NCI-H2171 (cell line): ENCODE measurements at regions not wholly inside any gene's neighbourhood (a gene's known extent, or its start where the extent isn't known, plus 50 kb on each side); places are given as distances from the start of the nearest gene placed in this dataset.

Source experiments
- DNase-seq: peaks from one replicate; lab custom pipeline; 2025; lab: John Stamatoyannopoulos, UW

GRCh38 chr15:70426096-70426821 is 328.5 kb upstream of the TLE3 start:
- no peak for DNase-seq

- DNase-seq, result no peak
Observed at GRCh38 chr15:70424937-70425411, 327.3 kb upstream of the TLE3 start.

- DNase-seq, result no peak
Observed at GRCh38 chr15:70423267-70423666, 325.6 kb upstream of the TLE3 start.

- DNase-seq, result no peak
Observed at GRCh38 chr15:70422342-70422741, 324.6 kb upstream of the TLE3 start.

DNA sequence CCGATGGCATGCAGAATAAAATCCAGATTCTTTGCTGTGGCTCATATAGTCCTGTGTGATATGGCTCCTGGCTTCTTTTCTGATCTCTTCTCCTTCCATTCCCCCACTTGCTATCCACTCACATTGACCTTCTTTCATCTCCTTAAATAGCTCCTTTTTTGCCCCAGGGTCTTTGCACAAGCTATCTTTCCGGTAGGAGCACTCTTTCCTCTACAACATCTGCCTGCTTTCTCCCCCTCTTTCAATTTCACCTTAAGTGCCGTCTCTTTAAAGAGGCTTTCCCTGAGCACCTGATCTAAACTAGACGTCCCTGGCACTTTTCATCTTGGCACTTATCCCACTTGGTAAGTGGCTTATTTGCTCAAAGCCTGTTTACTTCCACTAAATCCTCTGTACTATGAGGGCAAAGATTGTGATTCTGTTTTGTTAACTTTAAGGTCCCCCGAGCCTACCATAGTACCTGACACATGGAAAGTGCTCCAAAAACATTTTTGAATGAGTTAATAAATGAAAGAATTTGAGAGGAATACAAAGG is 323.3 kb upstream of the TLE3 start:
- peak; percentile 58 for DNase-seq

GRCh38 chr15:70420086-70420947 is 322.6 kb upstream of the TLE3 start:
- no peak for DNase-seq

- DNase-seq, result no peak
Observed at GRCh38 chr15:70418943-70419342, 321.2 kb upstream of the TLE3 start.

GRCh38 chr15:70417535-70417934 is 319.8 kb upstream of the TLE3 start:
- DNase-seq, result no peak

DNA sequence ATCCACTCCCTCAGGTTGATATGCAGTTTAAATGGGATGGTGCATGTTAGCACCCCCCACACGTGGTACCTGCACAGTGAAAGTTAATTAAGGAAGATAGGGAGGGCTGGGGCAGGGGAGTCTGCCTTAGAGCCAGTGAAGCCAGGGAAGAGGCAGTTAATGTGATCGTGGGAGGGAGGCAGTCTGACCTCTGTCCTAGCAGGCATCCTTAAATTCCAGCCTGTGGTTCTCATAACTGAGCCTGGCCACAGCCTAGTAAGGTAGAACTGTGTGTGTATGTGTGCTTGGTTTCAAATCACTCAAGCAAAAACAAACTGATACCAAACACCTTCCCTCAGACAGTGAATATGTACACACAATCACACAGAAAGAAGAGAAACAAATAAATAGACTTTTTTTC is 319.1 kb upstream of the TLE3 start:
- no peak for DNase-seq

DNA sequence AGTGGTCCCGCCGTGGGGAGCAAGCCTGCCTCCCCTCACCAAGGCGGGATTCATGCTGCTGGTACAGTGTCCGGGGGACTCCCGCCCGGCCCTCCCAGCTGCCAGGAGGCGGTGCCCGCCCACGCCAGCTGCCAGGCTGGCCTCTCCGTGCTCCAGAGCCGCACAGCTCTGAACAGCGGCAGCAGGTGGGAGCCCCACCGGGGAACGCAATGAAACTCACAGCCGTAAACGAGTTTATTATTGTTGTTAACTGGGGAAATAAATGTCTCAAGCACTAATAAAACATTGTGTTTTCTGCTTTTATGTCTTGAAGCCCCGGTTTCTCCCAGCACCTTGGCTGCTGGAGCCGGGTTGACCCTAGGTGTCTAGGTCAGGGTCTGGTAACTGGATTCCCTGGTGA is 317.7 kb upstream of the TLE3 start:
- DNase-seq, result peak; percentile 64

DNA sequence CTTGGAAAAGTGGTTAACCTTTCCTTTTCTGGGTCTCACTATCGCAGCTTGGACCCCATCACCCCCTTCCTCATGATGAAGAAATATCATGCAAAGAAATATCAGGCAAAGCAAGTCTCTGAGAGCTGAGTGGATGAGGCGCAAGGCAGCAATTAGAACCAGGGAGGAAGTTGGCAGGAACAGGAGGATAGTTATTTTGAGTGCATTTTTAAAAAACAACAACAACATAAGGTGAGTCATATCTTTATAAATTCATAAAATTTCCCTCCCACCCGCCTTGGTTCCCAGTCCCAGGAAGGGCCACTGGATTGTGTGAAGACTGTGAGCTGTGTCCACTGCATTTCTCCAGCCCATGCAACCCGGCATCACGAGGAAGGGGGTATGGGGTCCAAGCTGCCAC is 316.9 kb upstream of the TLE3 start:
- DNase-seq, result no peak

DNA sequence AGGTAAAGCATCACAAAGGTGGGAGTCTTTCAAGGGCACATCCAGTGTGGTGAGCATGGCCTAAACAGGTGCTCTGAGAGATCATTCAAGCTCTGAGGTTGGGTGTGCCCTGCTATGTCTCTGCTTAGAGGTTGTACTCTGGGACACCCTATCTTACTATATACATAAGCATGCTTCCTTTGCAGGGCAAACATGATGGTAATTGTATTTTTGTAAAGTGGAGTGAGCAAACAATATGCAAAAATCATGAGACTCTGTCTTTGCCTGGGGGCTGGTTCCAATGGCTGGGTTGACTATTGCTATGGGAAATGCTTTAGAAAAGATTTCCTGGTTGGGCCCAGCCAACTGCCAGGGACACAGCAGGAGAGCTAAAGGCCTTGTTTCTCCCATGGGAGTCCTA is 315.1 kb upstream of the TLE3 start:
- no peak for DNase-seq

GRCh38 chr15:70411143-70411863 is 313.6 kb upstream of the TLE3 start:
- no peak for DNase-seq

GRCh38 chr15:70410371-70410985 is 312.8 kb upstream of the TLE3 start:
- DNase-seq, result no peak

- no peak for DNase-seq
Observed at GRCh38 chr15:70409388-70409787, 311.7 kb upstream of the TLE3 start.

DNA sequence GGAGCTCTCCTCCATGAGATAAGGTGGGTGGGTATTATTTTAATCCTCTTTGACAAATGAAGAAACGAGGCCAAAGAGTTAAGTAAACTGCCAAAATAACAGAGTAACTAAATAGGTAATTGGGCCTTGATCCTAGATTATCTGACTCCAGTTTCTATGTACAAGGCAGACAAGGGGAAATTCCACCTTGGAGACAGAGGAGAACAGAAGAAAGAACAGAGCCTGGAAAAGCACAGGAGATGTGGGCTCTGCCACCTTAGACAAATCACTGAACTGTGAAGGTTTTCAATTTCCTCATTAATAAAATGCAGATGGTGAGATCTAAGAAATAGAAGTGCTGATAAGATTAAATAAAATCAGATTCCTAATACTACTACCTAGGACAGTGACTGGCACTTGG is 310.2 kb upstream of the TLE3 start:
- DNase-seq, result no peak

DNA sequence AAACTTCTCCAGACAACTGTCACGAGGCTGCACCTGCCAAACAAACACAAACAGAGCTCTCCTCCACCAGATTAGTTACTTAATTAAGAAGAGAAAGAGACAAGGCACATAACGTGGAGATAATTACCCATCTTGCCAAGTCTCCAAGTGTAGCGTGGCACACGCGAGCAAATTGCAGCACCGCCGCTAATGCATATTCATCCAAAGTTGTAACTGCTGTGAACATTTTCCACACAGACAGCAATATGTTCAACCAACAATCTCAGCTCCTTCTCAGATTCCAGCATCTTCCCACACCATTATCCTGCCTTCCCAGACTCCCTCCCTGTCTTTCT is 309.6 kb upstream of the TLE3 start:
- DNase-seq, result no peak

DNA sequence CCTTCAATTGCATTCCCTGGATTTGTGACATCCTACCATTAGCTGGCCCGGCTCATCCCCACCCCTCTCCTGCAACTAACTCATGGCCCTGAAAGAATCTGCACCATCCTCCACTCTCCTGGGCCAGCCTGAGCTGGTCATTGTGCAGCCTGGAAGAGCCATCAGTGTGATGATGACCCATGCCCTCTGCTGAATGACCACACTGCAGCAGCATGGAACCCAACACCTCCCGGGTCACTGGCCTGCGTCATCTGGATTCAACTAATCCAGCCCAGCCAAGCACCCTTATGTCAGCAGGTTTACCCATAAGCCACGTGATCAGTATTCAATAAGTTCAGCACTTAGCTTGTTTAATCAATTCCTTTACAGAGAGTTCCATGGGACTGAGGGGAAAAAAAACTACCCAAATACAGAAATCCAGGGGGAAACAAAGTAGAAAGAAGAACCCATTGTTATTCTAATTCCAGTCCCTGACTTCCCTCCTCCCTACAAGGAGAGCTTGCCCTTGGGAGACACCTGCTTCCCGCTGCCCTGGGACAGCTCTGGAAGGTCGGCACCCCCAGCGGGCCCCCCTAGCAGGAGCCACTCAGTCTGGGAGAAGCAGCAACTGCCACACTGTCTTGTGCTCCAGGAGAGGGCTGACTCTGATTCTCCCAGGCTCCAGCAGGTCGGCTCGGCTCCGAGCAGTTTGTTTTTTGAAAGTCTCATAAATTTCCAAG is 309.1 kb upstream of the TLE3 start:
- no peak for DNase-seq

GRCh38 chr15:70401709-70402108 is 304.0 kb upstream of the TLE3 start:
- DNase-seq, result no peak

DNA sequence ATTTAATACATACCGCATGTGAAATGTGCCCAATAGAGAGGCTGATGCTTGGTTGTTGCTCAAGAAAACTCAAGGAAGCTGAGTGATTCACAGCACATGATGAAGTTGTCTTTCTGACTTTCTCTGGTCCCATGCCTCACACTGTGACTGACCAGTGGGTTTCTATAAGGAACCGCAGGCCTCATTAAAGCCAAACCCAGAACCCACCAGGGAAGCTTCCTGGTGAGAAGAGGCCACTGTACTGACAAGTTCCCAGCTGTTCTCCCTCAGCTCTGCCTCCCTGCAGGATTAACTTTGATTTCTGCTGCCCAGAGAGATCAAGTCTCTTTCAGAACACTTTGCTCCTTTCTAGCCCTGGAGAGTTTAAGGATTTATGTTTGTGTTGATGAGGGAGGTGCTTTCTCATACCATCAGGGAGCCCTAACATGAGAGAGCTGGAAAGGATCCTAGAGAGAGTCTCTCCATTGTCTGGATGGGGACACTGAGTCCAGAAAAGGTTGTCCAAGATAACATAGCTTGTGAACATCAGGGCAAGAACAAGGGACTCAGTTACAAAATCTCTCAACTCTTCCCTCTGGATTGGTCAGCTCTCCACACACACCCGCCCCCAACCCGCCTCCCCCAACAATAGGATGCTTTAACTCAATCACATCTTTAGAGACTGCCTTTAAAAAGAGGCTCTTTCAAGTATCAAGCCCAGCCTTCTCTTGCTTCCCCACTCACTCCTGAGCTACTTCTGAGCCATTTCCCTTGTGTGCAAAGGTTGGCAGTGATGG is 303.2 kb upstream of the TLE3 start:
- no peak for DNase-seq

GRCh38 chr15:70399204-70399603 is 301.5 kb upstream of the TLE3 start:
- DNase-seq, result no peak
